HEK293 (cell line): ENCODE measurements at regions not wholly inside any gene's neighbourhood (a gene's known extent, or its start where the extent isn't known, plus 50 kb on each side); places are given as distances from the start of the nearest gene placed in this dataset.

Experiments used
- AEBP2 ChIP-seq: fragments of 450-650 bp; formaldehyde crosslinking; IDR thresholded peaks from 2 replicates; pipeline ENCODE4 v1.5.1; 2016; ENCODE audit warnings: missing biosample characterization, missing genetic modification characterization, borderline replicate concordance
- CTCF ChIP-seq: fragments of 450-650 bp; formaldehyde crosslinking; IDR thresholded peaks from 2 replicates; pipeline ENCODE4 v1.5.1; 2016; ENCODE audit warnings: missing biosample characterization, missing genetic modification characterization
- GFI1B ChIP-seq: fragments of 450-650 bp; formaldehyde crosslinking; IDR thresholded peaks from 2 replicates; pipeline ENCODE4 v1.5.1; 2016; ENCODE audit warnings: missing biosample characterization, missing genetic modification characterization
- PBX3 ChIP-seq: sonication (generic); formaldehyde crosslinking; IDR thresholded peaks from 2 replicates; pipeline ENCODE4 v1.8.1; 2022; ENCODE audit warnings: mild to moderate bottlenecking, moderate library complexity, missing genetic modification reagents
- ZBTB49 ChIP-seq: fragments of 450-650 bp; formaldehyde crosslinking; IDR thresholded peaks from 2 replicates; pipeline ENCODE4 v1.5.1; 2016; ENCODE audit warnings: missing biosample characterization, missing genetic modification characterization, low read depth
- ZNF140 ChIP-seq: fragments of 450-650 bp; formaldehyde crosslinking; IDR thresholded peaks from 2 replicates; pipeline ENCODE4 v1.5.1; 2016; ENCODE audit warnings: missing biosample characterization, missing genetic modification characterization
- ZNF335 ChIP-seq: fragments of 450-650 bp; formaldehyde crosslinking; conservative IDR thresholded peaks from 2 replicates; pipeline ENCODE4 v1.5.1; 2016; ENCODE audit warnings: missing biosample characterization, missing genetic modification characterization
- ZNF416 ChIP-seq: fragments of 450-650 bp; formaldehyde crosslinking; IDR thresholded peaks from 2 replicates; pipeline ENCODE4 v1.5.1; 2016; ENCODE audit warnings: missing biosample characterization, missing genetic modification characterization
- ZNF423 ChIP-seq: fragments of 450-650 bp; formaldehyde crosslinking; IDR thresholded peaks from 2 replicates; pipeline ENCODE4 v1.5.1; 2016; ENCODE audit warnings: missing biosample characterization, missing genetic modification characterization
- ZNF571 ChIP-seq: fragments of 450-650 bp; formaldehyde crosslinking; IDR thresholded peaks from 2 replicates; pipeline ENCODE4 v1.5.0; 2017; ENCODE audit warnings: missing biosample characterization, missing genetic modification characterization
- ZSCAN5A ChIP-seq: fragments of 450-650 bp; formaldehyde crosslinking; IDR thresholded peaks from 2 replicates; pipeline ENCODE4 v1.5.1; 2016; ENCODE audit warnings: missing biosample characterization, missing genetic modification characterization

GRCh38 chr1:69284508-69284907, 283.2 kb upstream of the LRRC7 start:
- TF ChIP-seq ZNF571: no peak
- no peak for TF ChIP-seq ZNF423
- TF ChIP-seq CTCF (tag by site-specific recombination): no peak
- no peak for TF ChIP-seq ZNF140
- no peak for TF ChIP-seq ZNF416 (tag by site-specific recombination)
- TF ChIP-seq ZBTB49 (tag by site-specific recombination): no peak
- TF ChIP-seq GFI1B (tag by site-specific recombination): no peak
- TF ChIP-seq ZNF335 (tag by site-specific recombination): no peak
- no peak for TF ChIP-seq PBX3 (CRISPR knock-in tag)
- no peak for TF ChIP-seq AEBP2 (tag by site-specific recombination)
- no peak for TF ChIP-seq ZSCAN5A (tag by site-specific recombination)
